Skeletal muscle tissue (tissue), 3 donors: ENCODE measurements at regions not wholly inside any gene's neighbourhood (a gene's known extent, or its start where the extent isn't known, plus 50 kb on each side); places are given as distances from the start of the nearest gene placed in this dataset.
"Not testable (repeated sequence)": the region's sequence is repeated elsewhere in the genome, so short reads cannot be mapped to it uniquely, and the experiment has no call there.

Source experiments
- H3K27ac ChIP-seq: one replicate; pipeline ENCODE4 v1.7.0; 2013; ENCODE audit warnings: mild to moderate bottlenecking, low read depth, low read length, inconsistent platforms
- H3K27me3 ChIP-seq, 3 donors: one replicate each; pipeline ENCODE4 v1.7.0; 2013; ENCODE audit warnings: low read length in 3 of 3; ENCODE audit not compliant: control insufficient read depth in 3 of 3, insufficient read depth in 3 of 3
- H3K36me3 ChIP-seq, 3 donors: one replicate each; pipeline ENCODE4 v1.7.0; 2013; ENCODE audit warnings: low read length in 3 of 3; ENCODE audit not compliant: control insufficient read depth in 3 of 3, insufficient read depth in 3 of 3
- H3K4me1 ChIP-seq, 3 donors: one replicate each; pipeline ENCODE4 v1.7.0; 2013; ENCODE audit warnings: low read length in 3 of 3, mild to moderate bottlenecking in 3 of 3; ENCODE audit not compliant: control insufficient read depth in 3 of 3, insufficient read depth in 3 of 3
- H3K4me3 ChIP-seq, 3 donors: one replicate each; pipeline ENCODE4 v1.7.0; 2013; ENCODE audit warnings: low read length in 3 of 3
- H3K9ac ChIP-seq, 3 donors: one replicate each; pipeline ENCODE4 v1.7.0; 2013; ENCODE audit warnings: low read length in 3 of 3, mild to moderate bottlenecking in 3 of 3, moderate library complexity in 2 of 3, low read depth in 1 of 3
- H3K9me3 ChIP-seq, 3 donors: one replicate each; pipeline ENCODE4 v1.7.0; 2013; ENCODE audit warnings: low read length in 3 of 3; ENCODE audit not compliant: control insufficient read depth in 3 of 3
- donor health status: Osteomylitis.

DNA sequence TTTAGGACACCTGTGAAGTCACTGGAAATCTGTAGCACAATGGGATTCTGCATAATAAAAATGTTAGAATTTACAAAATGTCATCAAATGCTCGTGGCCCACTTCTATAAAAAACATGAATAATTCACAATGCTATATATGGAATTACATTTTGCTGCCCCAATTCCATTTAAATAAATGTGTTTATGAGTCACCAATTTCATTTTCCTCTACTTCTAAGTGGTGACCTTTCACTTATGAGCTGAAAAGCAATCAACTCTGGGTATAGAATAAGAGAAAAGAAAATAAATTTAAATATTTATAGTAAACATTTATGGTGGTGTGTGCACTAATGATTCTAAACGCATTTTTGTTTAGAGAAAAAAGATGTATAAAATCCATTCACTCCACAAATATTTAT, 516.7 kb upstream of the MIR17HG start:
- Histone ChIP-seq H3K36me3 (no peaks in the 10 kb centered on the region), H3K9ac (no peak overlapping the region), H3K9me3 (no peaks in the 10 kb centered on the region), H3K27ac (no peak overlapping the region), H3K27me3 (no peaks in the 10 kb centered on the region), H3K4me1 (no peaks in the 10 kb centered on the region), H3K4me3 (no peak overlapping the region)

DNA sequence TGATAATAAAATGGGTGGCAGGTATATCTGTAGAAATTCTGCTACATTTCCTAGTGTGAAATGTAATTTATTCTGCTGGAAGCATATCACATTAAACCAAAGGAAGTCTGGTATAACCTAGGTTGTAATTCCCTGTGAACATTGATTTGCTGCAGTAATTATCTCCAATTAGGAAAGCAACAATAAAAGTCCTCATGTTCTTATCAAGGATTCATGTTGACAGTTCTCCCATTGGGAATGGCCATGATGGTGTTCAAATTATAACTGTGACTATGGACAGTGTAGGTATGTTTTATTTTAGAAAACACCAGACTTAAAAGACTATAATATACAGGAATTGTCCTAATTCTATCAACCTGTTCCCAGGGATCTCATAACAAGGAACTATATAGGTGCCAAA, 513.5 kb upstream of the MIR17HG start:
- Histone ChIP-seq H3K9me3 (no peaks in the 10 kb centered on the region), H3K9ac (no peak overlapping the region), H3K27ac (no peak overlapping the region), H3K4me3 (no peak overlapping the region), H3K27me3 (no peaks in the 10 kb centered on the region), H3K36me3 (no peaks in the 10 kb centered on the region), H3K4me1 (no peaks in the 10 kb centered on the region)

DNA sequence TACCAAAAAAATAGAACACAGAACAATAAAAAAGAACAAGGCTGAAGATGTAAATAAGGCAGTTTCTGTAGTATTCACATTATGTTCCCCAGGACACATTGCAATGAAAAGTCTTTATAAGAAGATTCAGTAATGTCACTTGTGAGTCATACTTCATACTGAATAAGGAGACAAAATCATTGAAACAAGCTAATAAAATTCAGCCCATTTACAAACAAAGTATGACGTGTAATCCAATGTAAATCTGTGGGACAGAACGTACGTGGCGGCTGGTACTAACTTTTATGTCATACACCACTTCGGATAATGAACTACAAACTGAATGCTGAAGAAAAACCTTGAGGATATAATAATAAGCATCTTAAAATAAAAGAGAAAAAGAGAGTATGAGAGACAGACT, 512.8 kb upstream of the MIR17HG start:
- Histone ChIP-seq H3K4me1 (no peaks in the 10 kb centered on the region), H3K36me3 (no peaks in the 10 kb centered on the region), H3K9ac (no peak overlapping the region), H3K9me3 (no peaks in the 10 kb centered on the region), H3K4me3 (no peak overlapping the region), H3K27me3 (no peaks in the 10 kb centered on the region), H3K27ac (no peak overlapping the region)

DNA sequence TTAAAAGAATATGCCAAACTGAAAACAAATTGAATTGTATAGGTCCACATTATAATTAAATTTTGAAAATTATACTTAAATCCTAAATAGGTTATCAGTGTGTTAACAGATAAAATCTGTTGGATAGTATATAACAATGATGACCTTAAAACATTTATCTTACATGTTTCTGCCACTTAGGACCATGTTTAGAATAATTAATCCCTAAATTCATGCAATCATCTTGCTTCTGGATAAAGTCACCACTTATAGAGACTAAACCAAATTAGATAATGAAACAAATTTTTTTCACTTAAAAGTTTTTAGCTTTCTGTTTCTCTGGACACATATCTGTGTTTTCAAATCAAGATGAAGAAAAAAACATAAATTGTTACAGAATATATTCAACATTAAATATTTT, 511.7 kb upstream of the MIR17HG start:
- no peaks in the 10 kb centered on the region for H3K4me1 ChIP-seq

DNA sequence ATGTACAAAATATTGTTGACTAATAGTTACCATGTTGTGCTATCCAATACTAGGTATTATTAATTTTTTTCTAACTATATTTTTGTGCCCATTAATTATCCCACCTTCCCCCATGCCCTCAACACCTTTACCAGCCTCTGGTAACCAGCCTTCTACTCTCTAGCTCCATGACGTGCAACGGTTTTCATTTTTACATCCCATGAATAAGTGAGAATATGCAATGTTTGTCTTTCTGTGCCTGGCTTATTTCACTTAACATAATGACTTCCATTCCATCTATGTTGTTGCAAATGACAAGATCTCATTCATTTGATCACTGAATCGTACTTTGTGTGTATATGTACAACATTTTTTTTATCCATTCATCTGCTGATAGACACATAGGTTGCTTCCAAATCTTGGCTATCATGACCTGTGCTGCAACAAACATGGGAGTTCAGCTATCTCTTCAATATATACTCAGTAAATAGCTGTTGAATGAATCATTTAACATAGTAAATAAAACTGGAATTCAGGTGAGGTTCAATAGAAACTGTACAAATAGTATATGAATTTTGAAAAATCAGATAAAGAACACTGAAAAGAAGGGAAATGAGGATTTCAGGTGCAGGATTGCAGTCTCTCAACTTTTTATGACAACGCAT, 509.0 kb upstream of the MIR17HG start:
- no peaks in the 10 kb centered on the region for H3K4me1 ChIP-seq
- H3K27me3 ChIP-seq: no peaks in the 10 kb centered on the region
- H3K4me3 ChIP-seq: no peak overlapping the region
- no peak overlapping the region for H3K9ac ChIP-seq
- H3K36me3 ChIP-seq: no peaks in the 10 kb centered on the region
- H3K9me3 ChIP-seq: no peaks in the 10 kb centered on the region
- no peak overlapping the region for H3K27ac ChIP-seq

More for the DNA sequence above, 511.7 kb upstream of the MIR17HG start:
- Histone ChIP-seq H3K4me3 (no peak overlapping the region), H3K9me3 (no peaks in the 10 kb centered on the region), H3K36me3 (no peaks in the 10 kb centered on the region), H3K9ac (no peak overlapping the region), H3K27me3 (no peaks in the 10 kb centered on the region), H3K27ac (no peak overlapping the region)

DNA sequence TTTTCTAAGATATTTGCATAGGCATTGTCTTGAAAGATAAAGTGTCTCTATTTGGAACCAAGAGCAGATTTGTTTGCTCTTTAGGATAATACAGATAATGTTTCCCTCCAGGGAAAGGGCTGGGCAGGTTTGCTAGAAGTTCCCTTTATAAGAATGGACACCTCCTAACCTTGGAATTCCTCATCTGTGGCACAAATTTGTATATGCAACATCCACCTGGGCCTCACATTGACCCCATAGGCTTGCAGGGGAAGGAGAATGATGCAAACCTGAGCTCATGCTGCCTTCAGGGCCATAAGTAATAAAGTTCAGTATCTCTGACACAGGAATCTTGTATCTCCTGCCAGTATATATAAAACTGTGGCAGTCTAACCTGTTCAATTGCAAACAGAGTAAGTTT, 508.4 kb upstream of the MIR17HG start:
- H3K9me3 ChIP-seq: no peaks in the 10 kb centered on the region

DNA sequence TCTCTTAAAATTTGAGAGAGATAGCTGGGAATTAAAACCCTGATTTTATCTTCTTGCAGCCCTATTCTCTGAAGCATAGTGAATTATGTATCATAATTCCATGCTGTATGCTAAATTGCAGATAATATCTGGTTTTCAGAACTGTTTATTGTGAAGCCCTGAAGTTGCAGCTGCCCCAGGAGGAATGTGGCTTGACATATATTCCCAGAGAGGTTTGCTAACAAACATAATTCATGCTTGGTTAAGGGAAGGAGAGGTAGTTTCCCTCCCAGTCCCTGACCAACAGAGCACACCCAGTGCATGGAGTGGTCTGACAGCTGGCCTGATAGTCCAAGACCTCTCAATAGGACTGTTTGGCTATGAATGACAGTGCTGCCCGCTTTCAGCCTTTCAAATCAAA, 500.6 kb upstream of the MIR17HG start:
- H3K4me1 ChIP-seq: no peaks in the 10 kb centered on the region

More for the DNA sequence above, 508.4 kb upstream of the MIR17HG start:
- Histone ChIP-seq H3K4me1 (no peaks in the 10 kb centered on the region), H3K9ac (no peak overlapping the region), H3K27me3 (no peaks in the 10 kb centered on the region), H3K27ac (no peak overlapping the region), H3K36me3 (no peaks in the 10 kb centered on the region), H3K4me3 (no peak overlapping the region)

DNA sequence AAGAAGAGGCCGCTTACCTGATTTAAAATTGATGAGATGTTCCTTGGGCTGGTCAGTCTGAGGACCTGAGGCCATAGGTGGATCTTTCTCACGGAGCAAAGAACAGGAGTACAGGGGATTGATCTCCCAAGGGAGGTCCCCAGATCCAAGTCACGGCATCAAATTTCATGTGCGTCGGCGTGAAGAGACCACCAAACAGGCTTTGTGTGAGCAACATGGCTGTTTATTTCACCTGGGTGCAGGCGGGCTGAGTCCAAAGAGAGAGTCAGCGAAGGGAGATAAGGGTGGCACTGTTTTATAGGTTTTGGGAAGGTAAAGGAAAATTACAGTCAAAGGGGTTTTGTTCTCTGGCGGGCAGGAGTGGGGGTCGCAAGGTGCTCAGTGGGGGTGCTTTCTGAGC, 493.8 kb upstream of the MIR17HG start:
- H3K9ac ChIP-seq, H3K27ac ChIP-seq, H3K36me3 ChIP-seq, H3K9me3 ChIP-seq, H3K4me3 ChIP-seq, H3K4me1 ChIP-seq, H3K27me3 ChIP-seq: not testable (repeated sequence)

More for the DNA sequence above, 500.6 kb upstream of the MIR17HG start:
- no peaks in the 10 kb centered on the region for H3K27me3 ChIP-seq
- H3K4me3 ChIP-seq: no peak overlapping the region
- no peak overlapping the region for H3K9ac ChIP-seq
- no peaks in the 10 kb centered on the region for H3K9me3 ChIP-seq
- H3K36me3 ChIP-seq: no peaks in the 10 kb centered on the region
- H3K27ac ChIP-seq: no peak overlapping the region

DNA sequence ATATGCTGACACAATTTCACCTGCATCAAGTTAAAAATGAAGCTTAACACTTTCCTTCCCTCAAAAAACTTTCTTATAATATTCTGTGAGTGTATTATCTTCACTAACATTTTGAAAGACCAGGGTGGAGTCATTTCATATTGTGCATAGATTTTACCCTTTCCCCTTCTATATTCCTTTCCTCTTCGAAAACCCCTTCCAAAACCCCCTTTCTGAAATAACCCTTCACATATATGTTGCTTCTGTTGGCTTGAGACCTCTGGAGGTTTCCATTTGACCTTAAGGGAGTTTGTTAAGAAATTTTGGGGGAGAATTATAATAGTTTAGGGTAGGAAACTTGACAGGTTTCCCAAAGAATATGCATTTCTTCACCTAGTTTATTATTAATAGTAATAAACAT, 489.6 kb upstream of the MIR17HG start:
- Histone ChIP-seq H3K4me1 (no peaks in the 10 kb centered on the region), H3K27me3 (no peaks in the 10 kb centered on the region), H3K4me3 (no peak overlapping the region), H3K27ac (no peak overlapping the region), H3K36me3 (no peaks in the 10 kb centered on the region), H3K9ac (no peak overlapping the region), H3K9me3 (no peaks in the 10 kb centered on the region)

DNA sequence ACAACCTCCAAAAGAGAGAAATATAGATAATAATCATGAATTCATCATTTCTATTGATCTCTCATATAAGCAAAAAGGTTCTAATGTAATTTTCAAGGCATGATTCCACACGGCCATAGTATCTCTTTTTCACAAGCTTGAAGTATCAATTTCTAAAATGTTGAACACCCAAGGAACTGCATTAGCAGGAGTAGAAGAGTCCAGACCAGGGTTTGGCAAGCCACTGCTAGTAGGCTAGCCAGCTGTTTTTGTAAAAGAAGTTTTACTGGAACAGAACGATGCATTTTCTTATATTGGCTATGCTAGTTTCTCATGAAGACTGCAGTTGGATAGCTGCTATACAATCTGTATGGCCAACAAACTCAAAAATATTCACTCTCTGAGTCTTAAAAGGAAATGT, 481.5 kb upstream of the MIR17HG start:
- no peaks in the 10 kb centered on the region for H3K9me3 ChIP-seq
- H3K27ac ChIP-seq: no peak overlapping the region
- H3K4me1 ChIP-seq: no peaks in the 10 kb centered on the region
- H3K27me3 ChIP-seq: no peaks in the 10 kb centered on the region
- H3K4me3 ChIP-seq: no peak overlapping the region
- no peaks in the 10 kb centered on the region for H3K36me3 ChIP-seq
- no peak overlapping the region for H3K9ac ChIP-seq

DNA sequence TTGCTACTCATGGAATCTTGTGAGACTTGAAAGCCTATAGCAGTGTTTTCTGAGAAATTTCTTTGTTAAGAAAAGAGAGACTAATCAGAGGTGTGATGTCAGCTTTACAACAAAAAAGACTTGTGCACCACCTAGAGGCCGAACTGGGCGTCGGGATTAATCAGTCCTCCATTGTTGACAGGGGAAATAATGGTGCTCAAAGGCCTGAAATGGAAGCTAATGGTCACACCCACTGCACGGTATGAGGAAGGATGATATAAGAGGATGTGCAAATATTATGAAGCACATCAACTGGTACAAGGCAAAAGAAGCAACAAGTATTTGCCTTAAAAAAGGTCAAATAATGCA, 480.2 kb upstream of the MIR17HG start:
- Histone ChIP-seq H3K27me3 (no peaks in the 10 kb centered on the region), H3K27ac (no peak overlapping the region), H3K4me1 (no peaks in the 10 kb centered on the region), H3K4me3 (no peak overlapping the region), H3K36me3 (no peaks in the 10 kb centered on the region), H3K9me3 (no peaks in the 10 kb centered on the region), H3K9ac (no peak overlapping the region)
